NCI-H1436 (cell line): ENCODE measurements at regions not wholly inside any gene's neighbourhood (a gene's known extent, or its start where the extent isn't known, plus 50 kb on each side); places are given as distances from the start of the nearest gene placed in this dataset.
"Not testable (repeated sequence)": the region's sequence is repeated elsewhere in the genome, so short reads cannot be mapped to it uniquely, and the experiment has no call there.

Source experiments
- DNase-seq: peaks from one replicate; lab custom pipeline; 2025; lab: John Stamatoyannopoulos, UW

GRCh38 chr4:134883831-134884449, 682.4 kb upstream of the PABPC4L start:
- no peak for DNase-seq

GRCh38 chr4:134879019-134879418, 677.4 kb upstream of the PABPC4L start:
- DNase-seq = no peak

GRCh38 chr4:134867027-134867426, 665.4 kb upstream of the PABPC4L start:
- no peak for DNase-seq

DNA sequence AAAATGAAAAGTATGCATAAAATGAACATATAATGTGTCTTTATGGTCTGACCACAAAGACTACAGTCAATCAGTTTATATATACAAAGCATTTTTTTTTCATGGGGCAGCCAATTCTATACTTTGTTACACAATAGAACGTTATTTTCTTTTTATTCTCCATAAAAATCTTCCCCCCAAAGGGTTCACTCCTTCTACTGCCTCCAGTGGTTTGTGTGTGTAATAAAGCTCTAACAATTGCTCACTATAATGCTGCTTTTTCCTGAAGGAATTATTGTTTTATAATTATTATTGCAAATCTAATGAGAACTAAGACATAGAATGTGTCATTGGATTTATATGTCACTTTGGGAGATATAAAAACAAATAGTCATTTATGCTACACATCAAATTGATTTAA, 664.1 kb upstream of the PABPC4L start:
- no peak for DNase-seq

- no peak for DNase-seq
Measured at GRCh38 chr4:134862116-134862515, 660.5 kb upstream of the PABPC4L start.

GRCh38 chr4:134848681-134849080, 647.1 kb upstream of the PABPC4L start:
- no peak for DNase-seq

DNA sequence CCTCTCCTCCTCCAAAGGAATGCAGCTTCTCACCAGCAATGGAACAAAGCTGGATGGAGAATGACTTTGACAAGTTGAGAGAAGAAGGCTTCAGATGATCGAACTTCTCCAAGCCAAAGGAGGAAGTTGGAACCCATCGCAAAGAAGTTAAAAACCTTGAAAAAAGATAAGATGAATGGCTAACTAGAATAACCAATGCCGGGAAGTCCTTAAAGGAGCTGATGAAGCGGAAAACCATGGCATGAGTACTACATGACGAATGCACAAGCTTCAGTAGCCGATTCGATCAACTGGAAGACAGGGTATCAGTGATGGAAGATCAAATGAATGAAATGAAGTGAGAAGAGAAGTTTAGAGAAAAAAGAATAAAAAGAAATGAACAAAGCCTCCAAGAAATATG, 629.2 kb upstream of the PABPC4L start:
- DNase-seq = not testable (repeated sequence)

DNA sequence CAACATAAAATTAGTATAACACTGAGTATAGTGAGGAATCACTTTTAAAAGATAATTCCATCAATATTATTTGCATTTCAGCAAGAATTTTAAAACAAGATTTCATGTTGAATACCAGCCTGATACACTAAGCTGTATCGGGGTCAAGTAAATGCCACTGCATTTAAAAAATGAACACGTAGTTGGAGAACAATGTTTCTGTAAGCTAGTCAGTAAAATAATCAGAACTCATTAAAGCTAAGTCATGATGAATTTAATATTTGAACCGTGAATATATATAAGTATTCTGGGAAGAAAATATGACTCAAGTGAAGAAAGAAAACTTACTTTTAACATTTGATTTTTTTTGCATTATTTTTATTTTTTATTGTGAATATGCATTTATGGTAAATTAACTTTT, 611.0 kb upstream of the PABPC4L start:
- DNase-seq = no peak

DNA sequence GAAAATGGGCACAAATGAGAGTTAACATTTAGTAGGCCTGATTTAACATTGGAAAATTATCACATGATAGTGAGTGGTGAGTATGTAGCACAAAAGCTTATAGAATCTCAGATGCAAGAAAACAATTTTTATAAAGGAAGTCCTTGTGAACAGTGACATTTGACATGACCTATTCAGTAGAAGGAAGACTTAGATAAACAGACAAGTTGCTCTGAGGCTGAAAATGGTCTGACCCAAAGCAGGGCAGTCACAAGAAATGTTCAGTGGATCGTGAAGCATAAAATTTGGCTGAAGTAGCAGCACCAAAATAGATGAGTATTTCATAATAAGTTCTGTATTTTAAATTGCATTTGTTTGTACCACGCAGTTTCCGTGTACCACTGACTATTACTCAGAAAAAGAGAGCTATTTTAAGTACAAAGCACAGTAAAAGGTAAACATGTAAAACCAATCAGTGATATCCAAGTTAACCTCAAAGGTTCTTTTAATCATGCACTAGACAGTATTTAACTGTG, 605.7 kb upstream of the PABPC4L start:
- DNase-seq = no peak

DNA sequence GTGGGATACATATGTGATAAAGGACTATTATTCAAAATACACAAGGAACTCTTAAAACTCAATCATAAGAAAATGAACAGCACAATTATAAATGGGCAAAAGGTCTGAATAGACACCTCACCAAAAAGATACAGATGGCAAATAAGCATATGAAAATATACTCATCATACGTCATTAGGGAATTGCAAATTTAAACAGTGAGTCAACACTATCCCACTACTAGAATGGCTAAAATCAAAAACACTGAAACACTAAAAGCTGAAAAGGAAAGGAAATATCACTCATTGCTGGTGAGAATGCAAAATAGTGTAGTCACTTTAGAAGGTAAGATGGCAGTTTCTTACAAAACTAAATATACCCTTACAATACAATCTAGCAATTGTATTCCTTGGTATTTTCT, 597.0 kb upstream of the PABPC4L start:
- DNase-seq = no peak

DNA sequence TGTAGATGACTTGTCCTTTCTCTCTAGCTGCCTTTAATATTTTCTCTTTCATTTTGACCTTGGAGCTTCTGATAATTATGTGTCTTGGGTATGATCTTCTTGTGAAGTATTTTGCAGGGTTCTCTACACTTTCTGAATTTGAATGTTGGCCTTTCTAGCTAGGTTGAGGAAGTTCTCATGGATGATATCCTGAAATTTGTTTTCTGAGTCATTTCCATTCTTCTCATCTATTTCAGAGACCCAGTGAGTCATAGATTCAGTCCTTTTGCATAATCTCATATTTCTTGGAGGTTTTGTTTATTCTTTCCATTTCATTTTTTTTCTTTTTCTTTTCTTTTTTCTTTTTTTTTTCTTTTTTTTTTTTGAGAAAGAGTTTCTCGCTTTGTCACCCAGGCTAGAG, 585.7 kb upstream of the PABPC4L start:
- no peak for DNase-seq

DNA sequence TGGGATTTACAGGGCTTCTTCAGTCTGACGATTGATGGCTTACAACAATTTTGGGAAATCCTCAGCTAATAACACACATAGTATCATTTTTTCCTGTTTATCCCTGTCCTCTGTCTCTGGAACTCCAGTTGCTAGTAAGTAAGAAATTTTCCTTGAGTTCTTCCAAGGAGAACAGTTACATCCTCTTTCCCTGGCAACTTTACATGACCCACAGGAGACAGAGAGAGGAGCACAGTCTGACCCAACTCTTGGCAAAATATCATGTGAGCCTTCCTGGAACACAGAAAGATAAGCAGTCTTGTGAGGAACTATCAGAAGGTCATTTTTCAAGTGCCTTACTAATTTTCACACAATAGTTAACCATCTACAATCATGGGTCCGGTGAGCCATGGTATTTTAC, 578.7 kb upstream of the PABPC4L start:
- no peak for DNase-seq

GRCh38 chr4:134777606-134778005, 576.0 kb upstream of the PABPC4L start:
- DNase-seq = no peak

- DNase-seq = no peak
Measured at GRCh38 chr4:134773497-134774000, 572.0 kb upstream of the PABPC4L start.

- peak; percentile 5 for DNase-seq
Measured at GRCh38 chr4:134762053-134762452, 560.5 kb upstream of the PABPC4L start.

DNA sequence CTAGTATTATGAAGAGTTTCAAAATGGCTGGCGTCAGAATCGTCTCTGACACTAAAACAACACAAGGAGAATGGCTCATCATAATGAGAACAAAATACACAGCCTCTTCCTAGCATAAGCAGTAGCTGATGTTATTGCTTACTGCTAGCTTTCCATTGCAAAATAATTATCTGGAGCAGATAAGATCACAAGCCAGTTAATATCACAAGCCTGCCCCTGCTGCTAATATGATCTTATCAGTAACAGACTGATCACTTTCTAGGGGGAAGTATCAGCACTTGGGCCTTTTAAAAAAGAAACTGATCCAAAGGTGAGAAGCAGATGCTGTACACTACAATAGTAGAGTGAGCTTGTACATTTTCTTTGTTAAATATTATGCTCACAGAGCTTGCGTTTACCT, 554.8 kb upstream of the PABPC4L start:
- no peak for DNase-seq

DNA sequence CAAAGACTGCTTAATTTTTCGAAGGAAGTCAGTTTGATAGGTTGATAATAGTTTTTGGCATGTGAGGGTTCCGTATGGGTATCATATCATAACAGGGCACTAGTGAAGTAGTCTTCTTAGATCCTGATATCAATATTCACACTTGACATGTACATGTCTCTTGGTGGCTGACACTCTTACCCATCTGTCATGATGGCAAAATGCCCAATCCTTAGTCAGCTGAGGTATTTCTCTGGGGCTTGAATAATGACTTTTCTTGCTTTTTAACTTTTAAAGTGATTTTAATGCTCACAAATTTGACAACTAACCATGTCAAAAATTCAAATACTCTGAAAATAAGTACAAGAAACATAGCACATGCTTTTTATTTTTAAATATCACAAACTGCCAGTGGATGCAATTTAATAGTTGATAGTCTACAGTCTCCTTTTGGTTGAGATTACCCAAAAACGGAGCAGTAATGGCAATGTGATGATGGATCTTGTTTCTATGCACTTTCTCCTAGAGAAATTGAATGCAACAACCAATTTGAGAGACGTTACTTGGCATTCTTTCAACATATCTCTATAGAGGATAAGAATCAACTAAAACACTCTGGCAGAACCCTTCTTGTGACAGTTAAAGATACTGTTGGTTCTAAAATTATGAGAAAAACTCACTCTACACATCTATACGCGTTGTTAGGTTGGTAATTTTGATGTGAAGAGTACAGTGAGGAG, 552.9 kb upstream of the PABPC4L start:
- DNase-seq = no peak

DNA sequence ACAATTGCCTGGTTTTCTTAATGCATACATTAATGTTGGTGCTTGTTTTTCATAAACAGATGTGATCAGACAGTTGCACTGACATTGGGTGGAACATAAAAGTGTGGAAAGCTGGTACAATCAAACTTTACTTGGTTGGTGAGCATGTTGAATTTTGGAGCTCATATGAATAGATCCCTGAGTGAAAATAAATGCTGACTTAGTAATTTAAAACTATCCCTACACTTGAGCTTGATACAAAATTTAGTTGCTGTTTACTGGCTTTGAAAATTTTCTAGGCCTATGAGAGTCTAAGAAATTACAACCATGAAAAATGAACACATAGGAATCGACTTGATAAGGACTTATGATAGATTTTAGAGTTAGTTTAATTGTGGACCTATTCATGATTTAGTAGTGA, 551.8 kb upstream of the PABPC4L start:
- no peak for DNase-seq

DNA sequence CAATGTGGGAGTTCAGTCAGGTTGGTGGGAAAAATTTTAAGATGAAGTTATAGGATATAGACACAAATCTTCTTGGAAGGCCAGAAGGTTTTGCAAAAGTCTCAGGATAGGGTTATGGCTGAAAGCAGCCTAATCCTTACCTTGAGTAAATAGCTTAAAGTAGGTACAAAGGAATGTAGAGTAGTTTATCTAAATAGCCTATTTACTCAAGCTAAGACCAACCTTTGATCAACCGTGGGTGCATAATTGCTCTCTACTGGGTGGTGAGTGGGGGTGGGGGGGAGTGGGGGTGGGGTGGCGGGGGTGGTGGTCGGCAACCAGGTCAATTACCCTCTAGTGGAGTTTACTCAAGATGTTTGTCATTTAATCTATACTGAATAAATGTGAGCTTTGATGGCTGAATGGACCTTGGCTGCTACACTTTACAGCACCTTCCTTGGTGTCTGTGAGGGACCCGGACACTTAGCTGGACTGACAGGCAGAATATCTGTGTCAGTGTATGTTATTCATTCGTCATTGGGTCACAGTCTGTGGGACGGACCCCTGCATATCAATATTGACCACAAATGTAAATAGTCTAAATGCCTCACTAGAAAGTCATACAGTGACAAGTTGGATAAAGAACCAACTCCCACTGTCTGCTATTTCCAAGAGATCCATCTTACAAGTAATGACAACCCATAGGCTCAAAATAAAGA, 545.7 kb upstream of the PABPC4L start:
- DNase-seq = no peak

- DNase-seq = no peak
Measured at GRCh38 chr4:134740290-134740689, 538.7 kb upstream of the PABPC4L start.

DNA sequence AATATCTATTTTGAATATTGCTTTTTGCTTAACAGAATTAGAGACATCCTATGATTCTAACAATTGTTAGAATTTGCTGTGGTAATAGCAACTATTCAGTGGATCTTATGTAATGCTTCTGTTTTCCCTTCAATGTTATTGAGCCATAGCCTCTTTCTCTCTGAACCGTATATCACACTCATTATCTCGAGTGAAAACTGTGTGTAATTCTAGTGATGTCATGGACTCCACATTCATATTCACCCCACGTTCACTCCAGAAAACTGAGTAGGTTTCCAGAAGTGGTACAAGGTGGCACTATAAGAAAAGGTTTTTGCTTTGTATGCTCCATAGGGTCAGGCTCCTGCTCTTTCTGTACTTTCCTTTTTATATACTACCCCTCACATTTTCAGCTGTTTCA, 534.3 kb upstream of the PABPC4L start:
- no peak for DNase-seq

DNA sequence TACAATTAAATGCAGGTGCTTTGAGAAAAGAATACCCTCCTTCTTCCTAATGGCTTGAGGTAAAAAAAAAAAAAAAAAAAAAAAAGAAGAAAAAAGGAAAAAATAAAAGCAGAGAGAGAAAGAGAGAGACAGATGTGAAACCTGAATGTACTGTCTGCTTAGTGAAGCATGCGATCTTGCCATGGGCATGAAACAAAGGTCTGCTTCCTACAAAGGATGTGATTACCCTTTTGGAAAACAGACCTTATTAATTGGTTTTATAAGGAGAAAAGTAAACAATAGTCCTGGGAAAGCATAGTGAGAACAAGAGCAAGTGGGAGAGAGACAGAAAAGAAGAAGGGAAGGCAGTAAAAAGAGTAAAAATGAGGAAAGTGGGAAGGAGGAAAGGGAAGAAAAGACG, 526.1 kb upstream of the PABPC4L start:
- DNase-seq = no peak

DNA sequence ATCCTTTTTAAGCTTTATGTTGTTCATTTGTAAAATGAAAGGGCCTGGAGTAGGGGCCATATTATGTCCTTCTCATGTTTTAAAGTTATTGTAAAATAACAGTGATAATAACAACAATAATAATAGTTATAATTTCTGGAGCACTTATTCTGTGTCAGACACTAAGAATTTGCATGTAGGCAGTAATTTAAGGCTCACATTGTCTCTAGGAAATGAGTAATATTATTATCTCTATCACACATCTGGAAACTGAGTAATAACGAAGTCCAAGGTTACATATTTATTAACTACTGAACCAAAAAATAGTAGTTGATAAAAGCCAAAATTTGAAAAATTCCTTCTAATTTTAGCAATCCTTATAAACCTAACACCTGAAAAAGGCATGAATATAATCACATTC, 520.7 kb upstream of the PABPC4L start:
- no peak for DNase-seq
